ENCODE measurements at regions not wholly inside any gene's neighbourhood (a gene's known extent, or its start where the extent isn't known, plus 50 kb on each side); places are given as distances from the start of the nearest gene placed in this dataset.

- no peak for TF ChIP-seq ASH2L (IDR thresholded peaks at IDR 0.05; ENCODE audit: low read length)
- no peak for TF ChIP-seq CTBP2 (IDR thresholded peaks at IDR 0.05; ENCODE audit: borderline replicate concordance, insufficient read depth, insufficient read length, low read length)
- no peak for TF ChIP-seq RNF2 (IDR thresholded peaks at IDR 0.05; ENCODE audit: borderline replicate concordance, low read depth, low read length, missing control alignments, poor library complexity, severe bottlenecking)
- TF ChIP-seq TAF1 (IDR thresholded peaks at IDR 0.05; ENCODE audit: low read depth, low read length), result no peak
- TF ChIP-seq CHD7 (IDR thresholded peaks at IDR 0.05; ENCODE audit: insufficient replicate concordance, low read length), result no peak
Measured at GRCh38 chr1:232292239-232292638, 337.7 kb downstream of the SIPA1L2 start (continued).

Data from H1 (cell line).